MM.1S (cell line): ENCODE measurements at regions not wholly inside any gene's neighbourhood (a gene's known extent, or its start where the extent isn't known, plus 50 kb on each side); places are given as distances from the start of the nearest gene placed in this dataset.

Experiments used
- EZH2phosphoT487 ChIP-seq: fragments of 300-600 bp; sonication (generic); IDR thresholded peaks from 2 replicates; pipeline ENCODE4 v1.6.1; 2018; ENCODE audit warnings: antibody characterized with exemption, low read length
- TF ChIP-seq, protein P1 (sequence below): fragments of 300-600 bp; sonication (generic); IDR thresholded peaks from 2 replicates; pipeline ENCODE4 v1.5.1; 2016; ENCODE audit warnings: antibody characterized with exemption, low read length, mixed read lengths

DNA sequence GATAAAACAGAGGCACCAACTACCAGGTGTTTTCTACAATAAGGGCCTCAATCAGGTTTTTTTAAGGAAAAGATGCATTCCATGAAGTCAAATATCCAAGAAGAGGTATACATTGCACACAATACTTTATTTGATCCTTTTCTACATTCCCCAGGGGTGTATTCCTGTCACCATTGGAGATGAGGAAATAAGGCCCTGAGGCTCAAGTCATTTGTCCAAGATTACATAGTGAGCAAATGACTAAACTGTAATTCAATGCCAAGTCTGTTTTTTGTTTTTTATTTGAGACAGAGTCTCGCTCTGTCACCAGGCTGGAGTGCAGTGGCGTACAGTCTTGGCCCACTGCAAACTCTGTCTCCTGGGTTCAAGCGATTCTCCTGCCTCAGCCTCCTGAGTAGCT is 69.2 kb upstream of the CDYL start:
- TF ChIP-seq, protein P1, sequence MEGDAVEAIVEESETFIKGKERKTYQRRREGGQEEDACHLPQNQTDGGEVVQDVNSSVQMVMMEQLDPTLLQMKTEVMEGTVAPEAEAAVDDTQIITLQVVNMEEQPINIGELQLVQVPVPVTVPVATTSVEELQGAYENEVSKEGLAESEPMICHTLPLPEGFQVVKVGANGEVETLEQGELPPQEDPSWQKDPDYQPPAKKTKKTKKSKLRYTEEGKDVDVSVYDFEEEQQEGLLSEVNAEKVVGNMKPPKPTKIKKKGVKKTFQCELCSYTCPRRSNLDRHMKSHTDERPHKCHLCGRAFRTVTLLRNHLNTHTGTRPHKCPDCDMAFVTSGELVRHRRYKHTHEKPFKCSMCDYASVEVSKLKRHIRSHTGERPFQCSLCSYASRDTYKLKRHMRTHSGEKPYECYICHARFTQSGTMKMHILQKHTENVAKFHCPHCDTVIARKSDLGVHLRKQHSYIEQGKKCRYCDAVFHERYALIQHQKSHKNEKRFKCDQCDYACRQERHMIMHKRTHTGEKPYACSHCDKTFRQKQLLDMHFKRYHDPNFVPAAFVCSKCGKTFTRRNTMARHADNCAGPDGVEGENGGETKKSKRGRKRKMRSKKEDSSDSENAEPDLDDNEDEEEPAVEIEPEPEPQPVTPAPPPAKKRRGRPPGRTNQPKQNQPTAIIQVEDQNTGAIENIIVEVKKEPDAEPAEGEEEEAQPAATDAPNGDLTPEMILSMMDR, result no peak
- no peak for TF ChIP-seq EZH2phosphoT487
